Tongue (tissue), 1 donor: ENCODE measurements at regions not wholly inside any gene's neighbourhood (a gene's known extent, or its start where the extent isn't known, plus 50 kb on each side); places are given as distances from the start of the nearest gene placed in this dataset.

Source experiments
- DNase-seq: peaks from one replicate; pipeline ENCODE4 v3.0.0-alpha.2; 2015

- no peak for DNase-seq
These were observed 64.0 kb downstream of the CYB561 start for GRCh38 chr17:63382136-63382535.
